H1 (cell line): ENCODE measurements at regions not wholly inside any gene's neighbourhood (a gene's known extent, or its start where the extent isn't known, plus 50 kb on each side); places are given as distances from the start of the nearest gene placed in this dataset.

ENCODE experiments used
- CTCF ChIA-PET: fragments of 300-600 bp; sonication (Branson Sonifier 250); formaldehyde crosslinking; loops from one replicate; lab custom pipeline; 2021; ENCODE audit not compliant: partially characterized antibody; lab: Charles Lee
- POLR2A ChIA-PET: fragments of 300-600 bp; sonication (Branson Sonifier 250); formaldehyde crosslinking; loops from one replicate; lab custom pipeline; 2021; ENCODE audit warnings: inconsistent platforms; ENCODE audit not compliant: partially characterized antibody; lab: Charles Lee
- DNase-seq, 2 experiments: peaks; one replicate each; pipeline versions ENCODE4 v3.0.0 to v3.0.0-alpha.2; 2010 to 2022; ENCODE audit warnings: low spot score in 2 of 2, low read depth in 1 of 2, mixed read lengths in 1 of 2
- FAIRE-seq: peaks from 2 replicates; lab custom pipeline; 2011; peaks lifted over from hg19 to GRCh38; lab: Jason Lieb, UNC
- H2AFZ ChIP-seq: 2 replicates; pipeline ENCODE4 v1.8.1; 2012; ENCODE audit warnings: low read length, inconsistent platforms
- H2AK5ac ChIP-seq: 2 replicates; pipeline ENCODE4 v1.6.1; 2013; ENCODE audit warnings: low read depth, low read length
- H2BK120ac ChIP-seq: replicated peaks from 2 replicates; pipeline ENCODE3; 2013; ENCODE audit warnings: low read depth, low read length, inconsistent platforms
- H2BK12ac ChIP-seq: 2 replicates; pipeline ENCODE4 v1.6.1; 2013; ENCODE audit warnings: low read depth, low read length
- H2BK15ac ChIP-seq: 2 replicates; pipeline ENCODE4 v1.6.1; 2013; ENCODE audit warnings: low read length
- H2BK20ac ChIP-seq: 2 replicates; pipeline ENCODE4 v1.6.1; 2013; ENCODE audit warnings: low read length
- H2BK5ac ChIP-seq: 2 replicates; pipeline ENCODE4 v1.6.1; 2013; ENCODE audit warnings: low read depth, low read length
- H3K14ac ChIP-seq: 2 replicates; pipeline ENCODE4 v1.6.1; 2013; ENCODE audit warnings: inconsistent platforms; ENCODE audit not compliant: insufficient read length
- H3K18ac ChIP-seq: 2 replicates; pipeline ENCODE4 v1.6.1; 2013; ENCODE audit warnings: low read length; ENCODE audit errors: extremely low read depth
- H3K23ac ChIP-seq: 2 replicates; pipeline ENCODE4 v1.6.1; 2013; ENCODE audit warnings: inconsistent platforms; ENCODE audit not compliant: insufficient read length
- H3K23me2 ChIP-seq: 2 replicates; pipeline ENCODE4 v1.6.1; 2013; ENCODE audit warnings: low read depth, low read length
- H3K27ac ChIP-seq: 2 replicates; pipeline ENCODE4 v1.6.1; 2011; ENCODE audit warnings: low read depth, low read length, inconsistent platforms
- H3K27me3 ChIP-seq, 4 experiments: replicated peaks in 1 of 4; 1 replicate in 1 of 4; 2 replicates in 3 of 4; pipeline versions ENCODE4 v1.6.1 to v1.8.1; 2011 to 2013; ENCODE audit warnings: low read length in 3 of 4, mild to moderate bottlenecking in 3 of 4, inconsistent platforms in 2 of 4, mixed read lengths in 2 of 4, moderate library complexity in 1 of 4; ENCODE audit not compliant: control insufficient read depth in 3 of 4, insufficient read depth in 3 of 4; ENCODE audit errors: extremely low read depth in 1 of 4
- H3K36me3 ChIP-seq, 4 experiments: 2 replicates each; pipeline versions ENCODE4 v1.6.1 to v1.8.1; 2011 to 2013; ENCODE audit warnings: mild to moderate bottlenecking in 4 of 4, low read length in 3 of 4, moderate library complexity in 2 of 4, control low read depth in 1 of 4, inconsistent platforms in 1 of 4; ENCODE audit not compliant: insufficient read depth in 4 of 4, control insufficient read depth in 2 of 4
- H3K4ac ChIP-seq: replicated peaks from 2 replicates; pipeline ENCODE3; 2013; ENCODE audit warnings: low read length, low read depth, mixed read lengths, inconsistent platforms; ENCODE audit not compliant: insufficient read length
- H3K4me1 ChIP-seq, 4 experiments: replicated peaks in 1 of 4; 1 replicate in 1 of 4; 2 replicates in 3 of 4; pipeline versions ENCODE4 v1.6.1 to v1.8.1; 2011 to 2013; ENCODE audit warnings: low read length in 3 of 4, inconsistent platforms in 2 of 4, mixed read lengths in 1 of 4; ENCODE audit not compliant: insufficient read depth in 4 of 4, control insufficient read depth in 3 of 4
- H3K4me2 ChIP-seq, 2 experiments: 2 replicates each; pipeline versions ENCODE4 v1.6.1 to v1.8.1; 2011 to 2013; ENCODE audit warnings: low read depth in 2 of 2, low read length in 2 of 2, control low read depth in 1 of 2, inconsistent platforms in 1 of 2, mild to moderate bottlenecking in 1 of 2; ENCODE audit not compliant: insufficient read depth in 1 of 2
- H3K4me3 ChIP-seq, 4 experiments: fragments of 200-600, 300-600 bp in 1 of 4; sonication (generic), shearing (Covaris generic), sonication (Bioruptor Twin) in 1 of 4; 2 replicates each; pipeline versions ENCODE4 v1.5.1 to v1.8.1; 2011 to 2016; ENCODE audit warnings: low read length in 4 of 4, low read depth in 3 of 4, control low read depth in 2 of 4, inconsistent platforms in 2 of 4, mild to moderate bottlenecking in 2 of 4, mixed read lengths in 1 of 4, moderate library complexity in 1 of 4; ENCODE audit not compliant: insufficient read depth in 2 of 4; ENCODE audit errors: extremely low read depth in 1 of 4
- H3K56ac ChIP-seq: replicated peaks from 2 replicates; pipeline ENCODE3; 2013; ENCODE audit warnings: low read depth, mild to moderate bottlenecking, mixed read lengths, low read length, inconsistent platforms; ENCODE audit not compliant: insufficient read length
- H3K79me1 ChIP-seq: 2 replicates; pipeline ENCODE4 v1.6.1; 2013; ENCODE audit warnings: low read depth, low read length, control low read depth
- H3K79me2 ChIP-seq, 2 experiments: 2 replicates each; pipeline versions ENCODE4 v1.6.1 to v1.8.1; 2012 to 2013; ENCODE audit warnings: low read length in 2 of 2, mild to moderate bottlenecking in 2 of 2, inconsistent platforms in 1 of 2; ENCODE audit not compliant: insufficient read depth in 2 of 2, control insufficient read depth in 1 of 2
- H3K9ac ChIP-seq, 4 experiments: replicated peaks in 1 of 4; 1 replicate in 1 of 4; 2 replicates in 3 of 4; pipeline versions ENCODE4 v1.6.1 to v1.8.1; 2011 to 2013; ENCODE audit warnings: low read depth in 3 of 4, low read length in 3 of 4, control low read depth in 2 of 4, mild to moderate bottlenecking in 2 of 4, moderate library complexity in 2 of 4, inconsistent platforms in 1 of 4; ENCODE audit errors: extremely low read depth in 1 of 4
- H3K9me3 ChIP-seq, 2 experiments: 2 replicates each; pipeline versions ENCODE4 v1.6.1 to v1.8.1; 2012 to 2013; ENCODE audit warnings: mild to moderate bottlenecking in 2 of 2, moderate library complexity in 2 of 2, control low read depth in 1 of 2, inconsistent platforms in 1 of 2, low read depth in 1 of 2, low read length in 1 of 2, mixed read lengths in 1 of 2; ENCODE audit not compliant: insufficient read depth in 2 of 2
- H4K20me1 ChIP-seq, 2 experiments: replicated peaks in 1 of 2; 2 replicates each; pipeline versions ENCODE3 to v1.8.1; 2011 to 2013; ENCODE audit warnings: inconsistent platforms in 2 of 2, low read length in 2 of 2, mild to moderate bottlenecking in 1 of 2; ENCODE audit not compliant: insufficient read depth in 2 of 2, control insufficient read depth in 1 of 2
- H4K5ac ChIP-seq: 2 replicates; pipeline ENCODE4 v1.6.1; 2013; ENCODE audit warnings: low read length, low read depth, mixed read lengths, inconsistent platforms; ENCODE audit not compliant: insufficient read length
- H4K8ac ChIP-seq: 2 replicates; pipeline ENCODE4 v1.8.0; 2013; ENCODE audit warnings: mild to moderate bottlenecking, moderate library complexity, low read length, inconsistent platforms; ENCODE audit not compliant: insufficient read depth; ENCODE audit errors: extremely low read depth
- H4K91ac ChIP-seq: replicated peaks from 2 replicates; pipeline ENCODE3; 2013; ENCODE audit warnings: low read length, mixed read lengths, inconsistent platforms; ENCODE audit not compliant: insufficient read length
- ATF2 ChIP-seq: IDR thresholded peaks from 2 replicates; pipeline ENCODE4 v1.6.1; 2012; ENCODE audit warnings: low read length, inconsistent platforms
- BACH1 ChIP-seq: IDR thresholded peaks from 2 replicates; pipeline ENCODE4 v1.6.1; 2012; ENCODE audit warnings: low read length, improper control_type of control experiment
- CHD1 ChIP-seq: IDR thresholded peaks from 2 replicates; pipeline ENCODE4 v1.6.1; 2012; ENCODE audit warnings: low read depth, low read length, improper control_type of control experiment
- CTBP2 ChIP-seq: IDR thresholded peaks from 2 replicates; pipeline ENCODE4 v1.7.0; 2011; ENCODE audit warnings: borderline replicate concordance, mild to moderate bottlenecking, moderate library complexity, mixed read lengths, low read length; ENCODE audit not compliant: insufficient read depth, insufficient read length
- CTCF ChIP-seq, 3 experiments: IDR thresholded peaks; 1 replicate in 2 of 3; 2 replicates in 1 of 3; pipeline versions ENCODE4 v1.5.1 to v1.6.1; 2011; ENCODE audit warnings: low read length in 3 of 3, mild to moderate bottlenecking in 3 of 3, inconsistent platforms in 2 of 3, low read depth in 1 of 3, moderate library complexity in 1 of 3; ENCODE audit not compliant: insufficient read depth in 1 of 3; ENCODE audit errors: control extremely low read depth in 1 of 3
- GABPA ChIP-seq: IDR thresholded peaks from 2 replicates; pipeline ENCODE4 v1.6.1; 2011; ENCODE audit warnings: mild to moderate bottlenecking, low read length, moderate library complexity, borderline replicate concordance; ENCODE audit not compliant: insufficient read depth
- HDAC6 ChIP-seq: IDR thresholded peaks from one replicate; pipeline ENCODE4 v1.7.1; 2012; ENCODE audit warnings: low read depth, mild to moderate bottlenecking, inconsistent platforms, low read length, moderate library complexity
- JUND ChIP-seq: IDR thresholded peaks from 2 replicates; pipeline ENCODE4 v1.6.1; 2011; ENCODE audit warnings: mild to moderate bottlenecking, improper control_type of control experiment, low read length
- NRF1 ChIP-seq: IDR thresholded peaks from 2 replicates; pipeline ENCODE4 v1.6.1; 2011; ENCODE audit warnings: mild to moderate bottlenecking, low read depth, low read length, improper control_type of control experiment
- RBBP5 ChIP-seq: IDR thresholded peaks from 2 replicates; pipeline ENCODE4 v1.7.1; 2012; ENCODE audit warnings: low read depth, mild to moderate bottlenecking, inconsistent platforms, low read length, moderate library complexity, borderline replicate concordance
- SIX5 ChIP-seq: IDR thresholded peaks from 2 replicates; pipeline ENCODE4 v1.6.1; 2011; ENCODE audit warnings: mild to moderate bottlenecking, low read depth, low read length

- no peak overlapping the region for H2AK5ac ChIP-seq
- no peak overlapping the region for H2AFZ ChIP-seq
- H4K5ac ChIP-seq = no peak overlapping the region
- no peak for FAIRE-seq
- H3K27me3 ChIP-seq = no peaks in the 10 kb centered on the region
- H4K91ac ChIP-seq = no peak overlapping the region
- H3K4me3 ChIP-seq = no peak overlapping the region
- no peaks in the 10 kb centered on the region for H3K9me3 ChIP-seq
- H3K27ac ChIP-seq = no peak overlapping the region
- no peak for DNase-seq
- no peak overlapping the region for H2BK20ac ChIP-seq
- no peak overlapping the region for H3K18ac ChIP-seq
- no peak overlapping the region for H2BK120ac ChIP-seq
- no peak overlapping the region for H2BK12ac ChIP-seq
- ChIA-PET POLR2A (no interaction called here), CTCF (no interaction called here)
- H3K4me2 ChIP-seq = no peak overlapping the region
- H4K8ac ChIP-seq = no peak overlapping the region
- H3K23me2 ChIP-seq = no peaks in the 10 kb centered on the region
- H4K20me1 ChIP-seq = no peaks in the 10 kb centered on the region
- no peak overlapping the region for H3K23ac ChIP-seq
- no peak overlapping the region for H3K56ac ChIP-seq
- H2BK5ac ChIP-seq = no peak overlapping the region
- H3K36me3 ChIP-seq = no peaks in the 10 kb centered on the region
- no peaks in the 10 kb centered on the region for H3K79me1 ChIP-seq
- H2BK15ac ChIP-seq = no peak overlapping the region
- peaks cover 0 to 3% (median under 1%) of the 10 kb centered on the region in 4 experiments; a peak in 1 of 7 replicates for H3K4me1 ChIP-seq
- no peak overlapping the region for H3K4ac ChIP-seq
- H3K14ac ChIP-seq = no peak overlapping the region
- H3K79me2 ChIP-seq = no peaks in the 10 kb centered on the region
- H3K9ac ChIP-seq = no peak overlapping the region
- no peak for TF ChIP-seq NRF1
- TF ChIP-seq JUND = no peak
- no peak for TF ChIP-seq ATF2
- no peak for TF ChIP-seq GABPA
- TF ChIP-seq CHD1 = no peak
- no peak for TF ChIP-seq RBBP5
- TF ChIP-seq HDAC6 = no peak
- no peak for TF ChIP-seq SIX5
- no peak for TF ChIP-seq CTCF (IDR thresholded peaks at IDR 0.05; ENCODE audit: control extremely low read depth in 1 of 3, insufficient read depth in 1 of 3, low read depth in 1 of 3, low read length in 3 of 3)
- no peak for TF ChIP-seq CTBP2
- no peak for TF ChIP-seq BACH1
Measured at GRCh38 chr10:57917019-57917418, 350.7 kb downstream of the IPMK start.
